ENCODE measurements at regions not wholly inside any gene's neighbourhood (a gene's known extent, or its start where the extent isn't known, plus 50 kb on each side); places are given as distances from the start of the nearest gene placed in this dataset.

DNA sequence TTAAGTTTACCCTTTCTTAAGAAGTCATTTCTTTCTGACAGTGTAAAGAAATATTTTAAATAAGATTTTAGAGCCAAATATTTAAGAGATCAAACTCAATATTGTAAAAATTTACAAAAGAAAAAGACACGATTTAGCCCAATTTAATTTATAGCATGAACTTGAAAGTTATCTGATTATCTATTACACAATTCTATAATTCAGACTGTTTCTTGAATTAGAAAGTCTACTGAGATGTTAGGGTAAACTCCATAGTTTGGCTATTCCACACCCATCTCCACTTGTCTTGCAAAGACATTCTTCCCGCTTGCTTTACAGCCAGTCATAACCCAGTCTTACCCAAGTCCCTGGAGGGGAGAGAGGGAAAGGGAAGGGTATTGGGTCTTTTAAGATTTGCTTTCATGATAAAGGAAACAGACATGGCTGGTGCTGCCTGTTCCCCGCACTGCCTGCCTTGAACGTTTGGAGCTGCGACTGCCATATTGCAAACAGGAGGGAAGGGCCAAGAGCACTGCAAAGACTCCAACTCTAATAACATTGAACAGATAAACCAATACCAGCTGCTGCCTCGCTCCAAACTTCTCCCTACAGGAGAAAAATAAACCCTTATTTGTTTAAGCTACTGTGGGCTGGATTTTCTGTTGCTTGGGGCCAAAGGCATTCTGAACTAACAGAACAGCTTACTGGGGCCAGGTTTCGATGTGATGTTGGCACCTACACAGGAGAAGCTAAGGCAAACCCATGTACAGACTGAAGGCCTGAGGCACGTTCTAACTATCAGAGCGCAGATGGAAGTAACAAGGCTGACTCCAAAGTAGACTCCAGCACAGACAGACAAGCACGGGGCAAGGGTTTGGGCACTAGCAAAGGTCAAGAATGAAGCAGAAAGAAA is 552.3 kb upstream of the JARID2 start:
- TF ChIP-seq, protein P1, sequence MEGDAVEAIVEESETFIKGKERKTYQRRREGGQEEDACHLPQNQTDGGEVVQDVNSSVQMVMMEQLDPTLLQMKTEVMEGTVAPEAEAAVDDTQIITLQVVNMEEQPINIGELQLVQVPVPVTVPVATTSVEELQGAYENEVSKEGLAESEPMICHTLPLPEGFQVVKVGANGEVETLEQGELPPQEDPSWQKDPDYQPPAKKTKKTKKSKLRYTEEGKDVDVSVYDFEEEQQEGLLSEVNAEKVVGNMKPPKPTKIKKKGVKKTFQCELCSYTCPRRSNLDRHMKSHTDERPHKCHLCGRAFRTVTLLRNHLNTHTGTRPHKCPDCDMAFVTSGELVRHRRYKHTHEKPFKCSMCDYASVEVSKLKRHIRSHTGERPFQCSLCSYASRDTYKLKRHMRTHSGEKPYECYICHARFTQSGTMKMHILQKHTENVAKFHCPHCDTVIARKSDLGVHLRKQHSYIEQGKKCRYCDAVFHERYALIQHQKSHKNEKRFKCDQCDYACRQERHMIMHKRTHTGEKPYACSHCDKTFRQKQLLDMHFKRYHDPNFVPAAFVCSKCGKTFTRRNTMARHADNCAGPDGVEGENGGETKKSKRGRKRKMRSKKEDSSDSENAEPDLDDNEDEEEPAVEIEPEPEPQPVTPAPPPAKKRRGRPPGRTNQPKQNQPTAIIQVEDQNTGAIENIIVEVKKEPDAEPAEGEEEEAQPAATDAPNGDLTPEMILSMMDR (conservative IDR thresholded peaks at IDR 0.05): no peak
- no peak for TF ChIP-seq EZH2 (IDR thresholded peaks at IDR 0.05; ENCODE audit: low read depth)
